GM12878 (cell line): ENCODE measurements at regions not wholly inside any gene's neighbourhood (a gene's known extent, or its start where the extent isn't known, plus 50 kb on each side); places are given as distances from the start of the nearest gene placed in this dataset.

Source experiments
- RAD51 ChIP-seq: fragments of 450-650 bp; IDR thresholded peaks from 2 replicates; pipeline ENCODE4 v1.6.1; 2016; ENCODE audit warnings: moderate library complexity, mild to moderate bottlenecking, inconsistent platforms
- TF ChIP-seq, protein P1 (sequence below), 3 experiments: IDR thresholded peaks in 2 of 3; conservative IDR thresholded peaks in 1 of 3; 2 replicates each; pipeline ENCODE4 v1.5.1; 2011; ENCODE audit warnings: low read depth in 3 of 3, low read length in 3 of 3, mild to moderate bottlenecking in 3 of 3, control low read depth in 2 of 3, moderate library complexity in 2 of 3, inconsistent platforms in 1 of 3, mixed read lengths in 1 of 3; ENCODE audit not compliant: control insufficient read depth in 2 of 3, insufficient read depth in 1 of 3; ENCODE audit errors: extremely low read depth in 1 of 3

DNA sequence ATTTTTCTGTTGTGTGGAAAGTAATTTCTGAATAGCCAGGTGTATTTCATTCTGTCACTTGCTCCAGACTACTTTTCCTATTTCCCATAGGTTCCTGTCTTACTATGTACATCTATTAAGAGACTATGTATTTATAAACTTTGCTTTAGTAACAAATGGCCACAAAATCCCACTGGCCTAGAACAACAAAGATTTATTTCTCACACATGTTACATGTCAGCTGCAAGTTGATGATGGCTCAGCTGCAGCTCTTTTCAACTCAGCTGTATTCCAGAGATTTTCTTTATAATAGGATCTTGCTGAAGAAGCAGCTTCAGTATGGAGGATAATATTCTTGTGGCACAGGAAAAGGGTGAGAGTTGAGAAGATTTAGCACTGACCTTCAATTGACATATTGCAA, 539.6 kb upstream of the LRRC4C start:
- TF ChIP-seq, protein P1, sequence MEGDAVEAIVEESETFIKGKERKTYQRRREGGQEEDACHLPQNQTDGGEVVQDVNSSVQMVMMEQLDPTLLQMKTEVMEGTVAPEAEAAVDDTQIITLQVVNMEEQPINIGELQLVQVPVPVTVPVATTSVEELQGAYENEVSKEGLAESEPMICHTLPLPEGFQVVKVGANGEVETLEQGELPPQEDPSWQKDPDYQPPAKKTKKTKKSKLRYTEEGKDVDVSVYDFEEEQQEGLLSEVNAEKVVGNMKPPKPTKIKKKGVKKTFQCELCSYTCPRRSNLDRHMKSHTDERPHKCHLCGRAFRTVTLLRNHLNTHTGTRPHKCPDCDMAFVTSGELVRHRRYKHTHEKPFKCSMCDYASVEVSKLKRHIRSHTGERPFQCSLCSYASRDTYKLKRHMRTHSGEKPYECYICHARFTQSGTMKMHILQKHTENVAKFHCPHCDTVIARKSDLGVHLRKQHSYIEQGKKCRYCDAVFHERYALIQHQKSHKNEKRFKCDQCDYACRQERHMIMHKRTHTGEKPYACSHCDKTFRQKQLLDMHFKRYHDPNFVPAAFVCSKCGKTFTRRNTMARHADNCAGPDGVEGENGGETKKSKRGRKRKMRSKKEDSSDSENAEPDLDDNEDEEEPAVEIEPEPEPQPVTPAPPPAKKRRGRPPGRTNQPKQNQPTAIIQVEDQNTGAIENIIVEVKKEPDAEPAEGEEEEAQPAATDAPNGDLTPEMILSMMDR (IDR thresholded peaks at IDR 0.05 in 2 of 3, conservative IDR thresholded peaks at IDR 0.05 in 1 of 3; ENCODE audit: control insufficient read depth in 2 of 3, extremely low read depth in 1 of 3, insufficient read depth in 1 of 3, low read depth in 3 of 3, low read length in 3 of 3), result no peak
- TF ChIP-seq RAD51, result no peak
